Prostate gland (tissue), 2 donors: ENCODE measurements at regions not wholly inside any gene's neighbourhood (a gene's known extent, or its start where the extent isn't known, plus 50 kb on each side); places are given as distances from the start of the nearest gene placed in this dataset.
"Not testable (repeated sequence)": the region's sequence is repeated elsewhere in the genome, so short reads cannot be mapped to it uniquely, and the experiment has no call there.

Experiments used
- DNase-seq: peaks from one replicate; pipeline ENCODE4 v3.0.0-alpha.2; 2019; ENCODE audit warnings: low spot score
- H3K27ac ChIP-seq, 2 donors: fragments of 200-600 bp; sonication (generic); 2 replicates each; pipeline ENCODE4 v1.5.1; 2017 to 2019
- H3K27me3 ChIP-seq: fragments of 200-600 bp; sonication (generic); replicated peaks from 2 replicates; pipeline ENCODE4 v1.5.1; 2019; ENCODE audit not compliant: insufficient read depth
- H3K36me3 ChIP-seq, 2 donors: fragments of 200-600 bp; sonication (generic); 1 replicate in 1 of 2; 2 replicates in 1 of 2; pipeline versions ENCODE4 v1.5.1 to v1.8.1; 2017 to 2019
- H3K4me1 ChIP-seq: fragments of 200-600 bp; sonication (generic); replicated peaks from 2 replicates; pipeline ENCODE4 v1.5.1; 2019
- H3K4me3 ChIP-seq, 2 donors: fragments of 200-600 bp; sonication (generic); 2 replicates each; pipeline ENCODE4 v1.5.1; 2017 to 2019
- H3K9me3 ChIP-seq: fragments of 200-600 bp; sonication (generic); 2 replicates; pipeline ENCODE4 v1.5.1; 2017
- CTCF ChIP-seq, 4 experiments: fragments of 200-600 bp in 2 of 4; fragments of 450-650 bp in 2 of 4; sonication (generic) in 2 of 4; IDR thresholded peaks; 1 replicate in 3 of 4; 2 replicates in 1 of 4; pipeline ENCODE4 v1.5.1; 2016 to 2019; ENCODE audit warnings: antibody characterized with exemption in 4 of 4, mild to moderate bottlenecking in 2 of 4, moderate library complexity in 2 of 4
- POLR2A ChIP-seq: fragments of 450-650 bp; IDR thresholded peaks from one replicate; pipeline ENCODE4 v1.6.1; 2016; ENCODE audit warnings: antibody characterized with exemption, mild to moderate bottlenecking
- POLR2AphosphoS5 ChIP-seq: sonication (generic); formaldehyde crosslinking; IDR thresholded peaks from one replicate; pipeline ENCODE4 v1.6.1; 2017; ENCODE audit warnings: antibody characterized with exemption
- WGBS: methylation state at CpG from one replicate; pipeline ENCODE4 v1.1.5; 2018; 5-methylcytosine and 5-hydroxymethylcytosine counted together
- intact Hi-C: fragments of 100-400 bp; cut with DNase I; formaldehyde crosslinking; loops from one replicate; pipeline ENCODE4 v1.14.2; 2022

GRCh38 chr18:70693246-70693645 lies 404.4 kb downstream of the SOCS6 start:
- H3K27ac ChIP-seq, result no peak overlapping the region
- TF ChIP-seq POLR2AphosphoS5, result no peak
- TF ChIP-seq CTCF (IDR thresholded peaks at IDR 0.05), result no peak
- TF ChIP-seq POLR2A, result no peak
- no peaks in the 10 kb centered on the region for H3K9me3 ChIP-seq
- intact Hi-C loops, result no loop called here
- 28% methylated on average over 6 of the region's 6 CpGs for WGBS
- DNase-seq, result no peak
- no peak overlapping the region for H3K4me3 ChIP-seq
- no peaks in the 10 kb centered on the region for H3K27me3 ChIP-seq
- no peaks in the 10 kb centered on the region for H3K36me3 ChIP-seq
- no peaks in the 10 kb centered on the region for H3K4me1 ChIP-seq

GRCh38 chr18:70689765-70690164 lies 400.9 kb downstream of the SOCS6 start:
- H3K27me3 ChIP-seq, DNase-seq, intact Hi-C loops, H3K4me1 ChIP-seq, H3K4me3 ChIP-seq, H3K9me3 ChIP-seq, H3K36me3 ChIP-seq, H3K27ac ChIP-seq: not testable (repeated sequence)
- 86% methylated on average over 5 of the region's 5 CpGs for WGBS

GRCh38 chr18:70688286-70688685 lies 399.4 kb downstream of the SOCS6 start:
- Histone ChIP-seq H3K4me3 (no peak overlapping the region), H3K9me3 (no peaks in the 10 kb centered on the region), H3K27me3 (no peaks in the 10 kb centered on the region), H3K27ac (no peak overlapping the region), H3K4me1 (no peaks in the 10 kb centered on the region), H3K36me3 (no peaks in the 10 kb centered on the region)
- WGBS, result 22% methylated on average over 1 of the region's 1 CpG
- TF ChIP-seq POLR2AphosphoS5 (no peak), CTCF (IDR thresholded peaks at IDR 0.05) (no peak), POLR2A (no peak)
- no peak for DNase-seq
- intact Hi-C loops, result no loop called here

GRCh38 chr18:70684821-70685220 lies 396.0 kb downstream of the SOCS6 start:
- H3K9me3 ChIP-seq, result no peaks in the 10 kb centered on the region
- H3K27ac ChIP-seq, result no peak overlapping the region
- TF ChIP-seq POLR2A, result no peak
- TF ChIP-seq POLR2AphosphoS5, result no peak
- no peak for TF ChIP-seq CTCF (IDR thresholded peaks at IDR 0.05)
- 98% methylated on average over 2 of the region's 2 CpGs for WGBS
- no peaks in the 10 kb centered on the region for H3K36me3 ChIP-seq
- no peak overlapping the region for H3K4me3 ChIP-seq
- no peaks in the 10 kb centered on the region for H3K27me3 ChIP-seq
- no peaks in the 10 kb centered on the region for H3K4me1 ChIP-seq
- intact Hi-C loops, result no loop called here
- no peak for DNase-seq

- no peaks in the 10 kb centered on the region for H3K36me3 ChIP-seq
- intact Hi-C loops, result no loop called here
- H3K9me3 ChIP-seq, result no peaks in the 10 kb centered on the region
- H3K27me3 ChIP-seq, result no peaks in the 10 kb centered on the region
- WGBS, result 78% methylated on average over 5 of the region's 5 CpGs
- H3K4me1 ChIP-seq, result no peaks in the 10 kb centered on the region
- H3K27ac ChIP-seq, result no peak overlapping the region
- H3K4me3 ChIP-seq, result no peak overlapping the region
- no peak for DNase-seq
- TF ChIP-seq POLR2A (no peak), POLR2AphosphoS5 (no peak), CTCF (IDR thresholded peaks at IDR 0.05) (no peak)
These were observed 394.4 kb downstream of the SOCS6 start for GRCh38 chr18:70683263-70683662.
